Esophagus squamous epithelium (tissue), 4 donors: ENCODE measurements at regions not wholly inside any gene's neighbourhood (a gene's known extent, or its start where the extent isn't known, plus 50 kb on each side); places are given as distances from the start of the nearest gene placed in this dataset.

ENCODE experiments used
- CTCF ChIP-seq, 6 experiments: fragments of 450-650 bp in 4 of 6; fragments of 200-600 bp in 2 of 6; sonication (generic) in 2 of 6; IDR thresholded peaks; one replicate each; pipeline ENCODE4 v1.5.1; 2016 to 2019; ENCODE audit warnings: antibody characterized with exemption in 6 of 6, mild to moderate bottlenecking in 4 of 6, moderate library complexity in 4 of 6
- POLR2A ChIP-seq, 4 donors: fragments of 450-650 bp; IDR thresholded peaks; one replicate each; pipeline ENCODE4 v1.6.1; 2017; ENCODE audit warnings: antibody characterized with exemption in 4 of 4, mild to moderate bottlenecking in 4 of 4, moderate library complexity in 3 of 4

- no peak for TF ChIP-seq CTCF (IDR thresholded peaks at IDR 0.05)
- TF ChIP-seq POLR2A (IDR thresholded peaks at IDR 0.05), result no peak
Observed at GRCh38 chr2:22513563-22513962, 871.4 kb upstream of the KLHL29 start.
